ENCODE measurements at regions not wholly inside any gene's neighbourhood (a gene's known extent, or its start where the extent isn't known, plus 50 kb on each side); places are given as distances from the start of the nearest gene placed in this dataset.

- Histone ChIP-seq H3K27me3 (no peaks in the 10 kb centered on the region), H3K9me3 (no peaks in the 10 kb centered on the region), H3K4me1 (no peaks in the 10 kb centered on the region), H3K27ac (no peak overlapping the region), H3K36me3 (no peaks in the 10 kb centered on the region), H3K4me3 (no peak overlapping the region)
- no peak for DNase-seq
- WGBS, 2 donors, result 90 to 92% methylated on average over 3 of the region's 3 CpGs
- TF ChIP-seq POLR2AphosphoS5 (IDR thresholded peaks at IDR 0.05) (no peak), CTCF (IDR thresholded peaks at IDR 0.05) (no peak), EP300 (IDR thresholded peaks at IDR 0.05) (no peak)
- no peak for ATAC-seq (ENCODE audit: low FRiP score in 2 of 2)
Observed at GRCh38 chr16:72576189-72576588, 404.2 kb upstream of the PMFBP1 start.

- H3K36me3 ChIP-seq, result no peaks in the 10 kb centered on the region
- H3K27ac ChIP-seq, result no peak overlapping the region
- ATAC-seq (ENCODE audit: low FRiP score in 2 of 2) (no peak), DNase-seq (no peak)
- 96 to 97% methylated on average over 7 of the region's 7 CpGs for WGBS, 2 donors
- H3K27me3 ChIP-seq, result no peaks in the 10 kb centered on the region
- no peaks in the 10 kb centered on the region for H3K9me3 ChIP-seq
- TF ChIP-seq POLR2AphosphoS5 (IDR thresholded peaks at IDR 0.05), result no peak
- no peak for TF ChIP-seq CTCF (IDR thresholded peaks at IDR 0.05)
- no peak for TF ChIP-seq EP300 (IDR thresholded peaks at IDR 0.05)
- TF ChIP-seq POLR2A (IDR thresholded peaks at IDR 0.05), result no peak
- H3K4me3 ChIP-seq, result no peak overlapping the region
- no peaks in the 10 kb centered on the region for H3K4me1 ChIP-seq
Observed at GRCh38 chr16:72569677-72570076, 397.7 kb upstream of the PMFBP1 start.

GRCh38 chr16:72568502-72568901 is 396.5 kb upstream of the PMFBP1 start:
- Histone ChIP-seq H3K27me3 (no peaks in the 10 kb centered on the region), H3K36me3 (no peaks in the 10 kb centered on the region), H3K9me3 (no peaks in the 10 kb centered on the region), H3K27ac (no peak overlapping the region), H3K4me3 (no peak overlapping the region), H3K4me1 (no peaks in the 10 kb centered on the region)
- WGBS, 2 donors, result 26 to 34% methylated on average over 1 of the region's 1 CpG
- DNase-seq (no peak), ATAC-seq (ENCODE audit: low FRiP score in 2 of 2) (no peak)
- TF ChIP-seq CTCF (IDR thresholded peaks at IDR 0.05) (no peak), POLR2AphosphoS5 (IDR thresholded peaks at IDR 0.05) (no peak), POLR2A (IDR thresholded peaks at IDR 0.05) (no peak), EP300 (IDR thresholded peaks at IDR 0.05) (no peak)

GRCh38 chr16:72566174-72566573 is 394.2 kb upstream of the PMFBP1 start:
- Histone ChIP-seq H3K27me3 (no peaks in the 10 kb centered on the region), H3K36me3 (no peaks in the 10 kb centered on the region), H3K9me3 (no peaks in the 10 kb centered on the region), H3K4me3 (no peak overlapping the region), H3K4me1 (no peaks in the 10 kb centered on the region), H3K27ac (no peak overlapping the region)
- no peak for ATAC-seq (ENCODE audit: low FRiP score in 2 of 2)
- DNase-seq, result no peak
- TF ChIP-seq EP300 (IDR thresholded peaks at IDR 0.05), result no peak
- TF ChIP-seq POLR2AphosphoS5 (IDR thresholded peaks at IDR 0.05), result no peak
- no peak for TF ChIP-seq CTCF (IDR thresholded peaks at IDR 0.05)
- no peak for TF ChIP-seq POLR2A (IDR thresholded peaks at IDR 0.05)
- WGBS, 2 donors, result 81 to 91% methylated on average over 1 of the region's 1 CpG

GRCh38 chr16:72565106-72565505 is 393.2 kb upstream of the PMFBP1 start:
- 93 to 96% methylated on average over 4 of the region's 4 CpGs for WGBS, 2 donors

More at GRCh38 chr16:72565106-72565505, 393.2 kb upstream of the PMFBP1 start:
- H3K9me3 ChIP-seq, result no peaks in the 10 kb centered on the region
- no peak overlapping the region for H3K4me3 ChIP-seq
- ATAC-seq (ENCODE audit: low FRiP score in 2 of 2), result no peak
- no peaks in the 10 kb centered on the region for H3K4me1 ChIP-seq
- DNase-seq, result no peak
- TF ChIP-seq CTCF (IDR thresholded peaks at IDR 0.05), result no peak
- no peak for TF ChIP-seq POLR2AphosphoS5 (IDR thresholded peaks at IDR 0.05)
- TF ChIP-seq POLR2A (IDR thresholded peaks at IDR 0.05), result no peak
- TF ChIP-seq EP300 (IDR thresholded peaks at IDR 0.05), result no peak
- H3K36me3 ChIP-seq, result no peaks in the 10 kb centered on the region
- H3K27ac ChIP-seq, result no peak overlapping the region
- no peaks in the 10 kb centered on the region for H3K27me3 ChIP-seq

Data from upper lobe of left lung (tissue), 6 donors.